ENCODE measurements at regions not wholly inside any gene's neighbourhood (a gene's known extent, or its start where the extent isn't known, plus 50 kb on each side); places are given as distances from the start of the nearest gene placed in this dataset.
A peak's percentile ranks its signal among the peaks of the same experiment; 100 is the strongest.

DNA sequence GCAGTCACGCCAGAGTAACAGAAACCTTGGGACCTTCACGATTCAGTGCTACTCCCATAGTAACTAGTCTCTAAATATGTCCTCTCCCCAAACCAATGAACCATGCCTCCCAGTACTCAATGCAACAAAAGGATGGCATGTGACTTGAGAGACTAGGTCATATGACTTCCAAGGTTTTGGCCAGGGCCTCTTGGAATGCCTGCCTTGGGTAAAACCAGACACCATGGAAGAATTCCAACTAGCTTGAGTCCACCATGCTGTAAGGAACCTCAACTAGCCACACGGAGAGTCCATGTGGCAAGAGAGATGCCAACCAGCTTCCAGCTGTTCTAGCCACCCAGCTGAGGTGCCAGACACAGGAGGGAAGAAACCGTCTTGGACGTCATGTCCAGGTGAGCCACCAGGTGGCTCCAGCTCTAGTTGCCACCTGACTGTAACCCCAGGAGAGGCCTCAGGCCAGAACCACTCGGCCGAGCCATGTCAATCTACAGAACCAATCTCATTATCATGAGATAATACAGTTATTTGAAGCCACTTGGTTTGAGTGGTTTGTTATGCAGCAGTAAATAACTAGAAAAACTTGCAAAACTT, 115.0 kb downstream of the SYF2 start:
- Histone ChIP-seq H3T11ph (ENCODE audit: low read length) (no peak overlapping the region), H3K9ac (ENCODE audit: extremely low read depth, insufficient read length, low read length) (no peak overlapping the region), H2BK5ac (ENCODE audit: insufficient read length, low read length) (no peak overlapping the region), H3K79me2 (ENCODE audit: insufficient read depth, low read length) (no peaks in the 10 kb centered on the region), H4K91ac (ENCODE audit: insufficient read length, low read depth, low read length) (no peak overlapping the region), H3K18ac (ENCODE audit: insufficient read length, low read depth, low read length) (no peak overlapping the region), H3K56ac (ENCODE audit: insufficient read length, low read depth, low read length) (no peak overlapping the region), H3K4me1 (ENCODE audit: insufficient read depth, low read length) (no peaks in the 10 kb centered on the region), H2AK5ac (ENCODE audit: insufficient read length, low read length) (no peak overlapping the region), H3K4me2 (ENCODE audit: insufficient read depth, insufficient read length, low read length) (no peak overlapping the region), H3K79me1 (ENCODE audit: insufficient read depth, low read depth, low read length, poor library complexity, severe bottlenecking) (no peaks in the 10 kb centered on the region), H3K23me2 (ENCODE audit: insufficient read length, low read depth, low read length, poor library complexity, severe bottlenecking) (no peaks in the 10 kb centered on the region), H2BK120ac (ENCODE audit: low read depth, low read length, poor library complexity, severe bottlenecking) (no peak overlapping the region), H4K8ac (replicated peaks; ENCODE audit: insufficient read length, low read depth, low read length) (no peak overlapping the region), H2BK12ac (ENCODE audit: insufficient read length, low read depth, low read length) (no peak overlapping the region), H3K23ac (ENCODE audit: insufficient read length, low read depth, low read length) (no peak overlapping the region), H3K4ac (ENCODE audit: low read depth, low read length) (no peak overlapping the region), H3K14ac (ENCODE audit: insufficient read depth, low read length) (no peak overlapping the region), H2BK20ac (ENCODE audit: low read depth, low read length, poor library complexity, severe bottlenecking) (no peak overlapping the region), H3K9me3 (ENCODE audit: control insufficient read depth, low read depth, low read length) (no peaks in the 10 kb centered on the region), H2BK15ac (ENCODE audit: low read depth, low read length) (no peak overlapping the region), H2AFZ (ENCODE audit: low read length) (no peak overlapping the region), H4K5ac (ENCODE audit: insufficient read length, low read depth, low read length) (no peak overlapping the region), H3K27me3 (ENCODE audit: insufficient read depth, low read length) (no peaks in the 10 kb centered on the region), H3K27ac (ENCODE audit: insufficient read length, low read depth, low read length) (no peak overlapping the region), H4K20me1 (ENCODE audit: control insufficient read depth, insufficient read depth, insufficient read length) (no peaks in the 10 kb centered on the region)
- H3K9me3 Mint-ChIP-seq: no peaks in the 10 kb centered on the region
- no peaks in the 10 kb centered on the region for H3K4me1 Mint-ChIP-seq
- no CpG with 5 or more reads among the region's 7 CpGs for WGBS (ENCODE audit: extremely low coverage, insufficient read length, low lambda C conversion rate)
- no peak overlapping the region for H3K27ac Mint-ChIP-seq
- peaks cover 14% of the 10 kb centered on the region for H3K27me3 Mint-ChIP-seq (ENCODE audit: low read depth)
- no peak overlapping the region for H3K4me3 Mint-ChIP-seq
- H3K36me3 Mint-ChIP-seq (ENCODE audit: insufficient read depth in 1 of 3, low read depth in 3 of 3): no peaks in the 10 kb centered on the region
- DNase-seq: peak; percentile 71
- TF ChIP-seq, protein P1, sequence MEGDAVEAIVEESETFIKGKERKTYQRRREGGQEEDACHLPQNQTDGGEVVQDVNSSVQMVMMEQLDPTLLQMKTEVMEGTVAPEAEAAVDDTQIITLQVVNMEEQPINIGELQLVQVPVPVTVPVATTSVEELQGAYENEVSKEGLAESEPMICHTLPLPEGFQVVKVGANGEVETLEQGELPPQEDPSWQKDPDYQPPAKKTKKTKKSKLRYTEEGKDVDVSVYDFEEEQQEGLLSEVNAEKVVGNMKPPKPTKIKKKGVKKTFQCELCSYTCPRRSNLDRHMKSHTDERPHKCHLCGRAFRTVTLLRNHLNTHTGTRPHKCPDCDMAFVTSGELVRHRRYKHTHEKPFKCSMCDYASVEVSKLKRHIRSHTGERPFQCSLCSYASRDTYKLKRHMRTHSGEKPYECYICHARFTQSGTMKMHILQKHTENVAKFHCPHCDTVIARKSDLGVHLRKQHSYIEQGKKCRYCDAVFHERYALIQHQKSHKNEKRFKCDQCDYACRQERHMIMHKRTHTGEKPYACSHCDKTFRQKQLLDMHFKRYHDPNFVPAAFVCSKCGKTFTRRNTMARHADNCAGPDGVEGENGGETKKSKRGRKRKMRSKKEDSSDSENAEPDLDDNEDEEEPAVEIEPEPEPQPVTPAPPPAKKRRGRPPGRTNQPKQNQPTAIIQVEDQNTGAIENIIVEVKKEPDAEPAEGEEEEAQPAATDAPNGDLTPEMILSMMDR (conservative IDR thresholded peaks at IDR 0.05): peak; percentile 79

Measured in H9 (cell line).